B cell (primary cell): ENCODE measurements at regions not wholly inside any gene's neighbourhood (a gene's known extent, or its start where the extent isn't known, plus 50 kb on each side); places are given as distances from the start of the nearest gene placed in this dataset.

ENCODE experiments used
- ATAC-seq: fragments of 200-7000 bp; cut with Tn5 transposase; one replicate; pipeline ENCODE4 v1.10.0; 2021; ENCODE audit warnings: low read depth, mild to moderate bottlenecking, moderate number of reproducible peaks, moderate library complexity
- CTCF ChIA-PET: fragments of 350-600 bp; sonication (Branson Sonifier 250); formaldehyde crosslinking; loops from one replicate; lab custom pipeline; 2021; ENCODE audit warnings: antibody characterized with exemption, inconsistent platforms; lab: Charles Lee
- POLR2A ChIA-PET: fragments of 350-600 bp; sonication (Branson Sonifier 250); formaldehyde crosslinking; loops from one replicate; lab custom pipeline; 2021; ENCODE audit warnings: antibody characterized with exemption; lab: Charles Lee
- DNase-seq: peaks from one replicate; pipeline ENCODE4 v3.0.0; 2013
- H2AFZ ChIP-seq: 2 replicates; pipeline ENCODE4 v1.6.1; 2012; ENCODE audit warnings: mild to moderate bottlenecking, low read depth, low read length; ENCODE audit not compliant: insufficient read depth, poor library complexity, severe bottlenecking
- H3K27ac ChIP-seq, 2 donors: 1 replicate in 1 of 2; 2 replicates in 1 of 2; pipeline ENCODE4 v1.5.1; 2012 to 2013; ENCODE audit warnings: low read length in 2 of 2, mild to moderate bottlenecking in 2 of 2, moderate library complexity in 1 of 2
- H3K27me3 ChIP-seq, 4 experiments: fragments of 200-600 bp in 1 of 4; sonication (generic) in 1 of 4; replicated peaks in 1 of 4; 1 replicate in 2 of 4; 2 replicates in 2 of 4; pipeline versions ENCODE4 v1.6.1 to v1.7.0; 2013 to 2016; ENCODE audit warnings: low read length in 3 of 4, mild to moderate bottlenecking in 2 of 4, mixed read lengths in 1 of 4, moderate library complexity in 1 of 4; ENCODE audit not compliant: insufficient read depth in 4 of 4, control insufficient read depth in 3 of 4; ENCODE audit errors: control extremely low read depth in 1 of 4
- H3K36me3 ChIP-seq, 2 experiments: replicated peaks in 1 of 2; 1 replicate in 1 of 2; 2 replicates in 1 of 2; pipeline versions ENCODE4 v1.6.1 to v1.7.1; 2013; ENCODE audit warnings: low read length in 1 of 2; ENCODE audit not compliant: insufficient read depth in 2 of 2, control insufficient read depth in 1 of 2; ENCODE audit errors: control extremely low read depth in 1 of 2, extremely low read depth in 1 of 2
- H3K4me1 ChIP-seq, 2 donors: fragments of 200-600 bp in 1 of 2; sonication (generic) in 1 of 2; 1 replicate in 1 of 2; 2 replicates in 1 of 2; pipeline versions ENCODE4 v1.5.1 to v1.6.1; 2013 to 2017; ENCODE audit warnings: low read length in 2 of 2; ENCODE audit not compliant: control insufficient read depth in 2 of 2, insufficient read depth in 2 of 2
- H3K4me2 ChIP-seq: replicated peaks from 2 replicates; pipeline ENCODE3; 2012; ENCODE audit warnings: mild to moderate bottlenecking, low read depth, low read length; ENCODE audit not compliant: poor library complexity, severe bottlenecking
- H3K4me3 ChIP-seq, 5 experiments: fragments of 200-600 bp in 1 of 5; sonication (generic) in 1 of 5; 1 replicate in 3 of 5; 2 replicates in 2 of 5; pipeline versions ENCODE4 v1.5.1 to v1.7.0; 2011 to 2016; ENCODE audit warnings: low read length in 4 of 5, mild to moderate bottlenecking in 4 of 5, low read depth in 2 of 5, control low read depth in 1 of 5, moderate library complexity in 1 of 5; ENCODE audit not compliant: insufficient read depth in 1 of 5; ENCODE audit errors: control extremely low read depth in 1 of 5, extremely low read depth in 1 of 5
- H3K79me2 ChIP-seq: fragments of 200-600 bp; sonication (generic); one replicate; pipeline ENCODE4 v1.6.0; 2016; ENCODE audit warnings: low read length; ENCODE audit not compliant: control insufficient read depth, insufficient read depth
- H3K9ac ChIP-seq: fragments of 200-600 bp; sonication (generic); 2 replicates; pipeline ENCODE4 v1.6.1; 2017; ENCODE audit warnings: mild to moderate bottlenecking, low read length, moderate library complexity
- H3K9me3 ChIP-seq, 3 donors: one replicate each; pipeline versions ENCODE4 v1.6.1 to v1.7.1; 2013; ENCODE audit warnings: low read length in 2 of 3; ENCODE audit not compliant: control insufficient read depth in 2 of 3, insufficient read depth in 1 of 3; ENCODE audit errors: control extremely low read depth in 1 of 3
- H4K20me1 ChIP-seq: 2 replicates; pipeline ENCODE4 v1.6.0; 2012; ENCODE audit warnings: mild to moderate bottlenecking, low read length; ENCODE audit not compliant: insufficient read depth, control insufficient read depth, poor library complexity, severe bottlenecking
- H3K27ac Mint-ChIP-seq: one replicate; pipeline ENCODE4 v1.8.0; 2021; ENCODE audit warnings: mixed read lengths
- H3K27me3 Mint-ChIP-seq: one replicate; pipeline ENCODE4 v1.8.0; 2021; ENCODE audit warnings: mixed read lengths
- H3K4me1 Mint-ChIP-seq: one replicate; pipeline ENCODE4 v1.8.0; 2021; ENCODE audit warnings: mixed read lengths
- H3K4me3 Mint-ChIP-seq: one replicate; pipeline ENCODE4 v1.8.0; 2021; ENCODE audit warnings: mixed read lengths
- H3K9me3 Mint-ChIP-seq: one replicate; pipeline ENCODE4 v1.8.0; 2022; ENCODE audit warnings: mixed read lengths; ENCODE audit not compliant: insufficient read depth
- EZH2 ChIP-seq: IDR thresholded peaks from 2 replicates; pipeline ENCODE4 v1.6.1; 2012; ENCODE audit warnings: borderline replicate concordance, low read depth, mild to moderate bottlenecking, moderate library complexity, low read length; ENCODE audit not compliant: insufficient read depth, poor library complexity, severe bottlenecking
- WGBS: methylation state at CpG from one replicate; pipeline ENCODE4 v1.1.5; 2013; ENCODE audit warnings: missing lambda C conversion rate; ENCODE audit not compliant: insufficient coverage; 5-methylcytosine and 5-hydroxymethylcytosine counted together
- intact Hi-C: fragments of 100-400 bp; cut with micrococcal nuclease; formaldehyde crosslinking; loops from one replicate; pipeline ENCODE4 v1.10.0; 2022
- TF ChIP-seq, protein P1 (sequence below): fragments of 200-600 bp; IDR thresholded peaks from one replicate; pipeline ENCODE4 v1.8.0; 2022; ENCODE audit warnings: antibody characterized with exemption, mild to moderate bottlenecking

GRCh38 chr1:168887381-168887780, 158.4 kb upstream of the DPT start:
- ChIA-PET POLR2A (no interaction called here), CTCF (no interaction called here)
- no peaks in the 10 kb centered on the region for H3K9me3 Mint-ChIP-seq
- no peaks in the 10 kb centered on the region for H3K4me1 Mint-ChIP-seq
- Histone ChIP-seq H3K9me3 (peaks cover 0 to 5% (median 0%) of the 10 kb centered on the region in 3 donors), H3K4me2 (no peak overlapping the region), H4K20me1 (no peaks in the 10 kb centered on the region), H3K27ac (no peak overlapping the region), H3K27me3 (peaks cover 0 to 5% (median 0%) of the 10 kb centered on the region in 4 experiments), H3K4me3 (no peak overlapping the region), H2AFZ (no peak overlapping the region), H3K79me2 (no peaks in the 10 kb centered on the region), H3K36me3 (no peaks in the 10 kb centered on the region), H3K9ac (no peak overlapping the region), H3K4me1 (no peaks in the 10 kb centered on the region)
- H3K27ac Mint-ChIP-seq, result no peak overlapping the region
- H3K27me3 Mint-ChIP-seq, result peaks cover 11% of the 10 kb centered on the region
- H3K4me3 Mint-ChIP-seq, result no peak overlapping the region
- 71% methylated on average over 4 of the region's 4 CpGs for WGBS
- ATAC-seq (no peak), DNase-seq (no peak)
- TF ChIP-seq, protein P1, sequence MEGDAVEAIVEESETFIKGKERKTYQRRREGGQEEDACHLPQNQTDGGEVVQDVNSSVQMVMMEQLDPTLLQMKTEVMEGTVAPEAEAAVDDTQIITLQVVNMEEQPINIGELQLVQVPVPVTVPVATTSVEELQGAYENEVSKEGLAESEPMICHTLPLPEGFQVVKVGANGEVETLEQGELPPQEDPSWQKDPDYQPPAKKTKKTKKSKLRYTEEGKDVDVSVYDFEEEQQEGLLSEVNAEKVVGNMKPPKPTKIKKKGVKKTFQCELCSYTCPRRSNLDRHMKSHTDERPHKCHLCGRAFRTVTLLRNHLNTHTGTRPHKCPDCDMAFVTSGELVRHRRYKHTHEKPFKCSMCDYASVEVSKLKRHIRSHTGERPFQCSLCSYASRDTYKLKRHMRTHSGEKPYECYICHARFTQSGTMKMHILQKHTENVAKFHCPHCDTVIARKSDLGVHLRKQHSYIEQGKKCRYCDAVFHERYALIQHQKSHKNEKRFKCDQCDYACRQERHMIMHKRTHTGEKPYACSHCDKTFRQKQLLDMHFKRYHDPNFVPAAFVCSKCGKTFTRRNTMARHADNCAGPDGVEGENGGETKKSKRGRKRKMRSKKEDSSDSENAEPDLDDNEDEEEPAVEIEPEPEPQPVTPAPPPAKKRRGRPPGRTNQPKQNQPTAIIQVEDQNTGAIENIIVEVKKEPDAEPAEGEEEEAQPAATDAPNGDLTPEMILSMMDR, result no peak
- no peak for TF ChIP-seq EZH2
- intact Hi-C loops, result no loop called here

GRCh38 chr1:168888418-168888817, 159.4 kb upstream of the DPT start:
- Histone ChIP-seq H3K4me3 (no peak overlapping the region), H3K27me3 (peaks cover 0 to 5% (median 0%) of the 10 kb centered on the region in 4 experiments), H3K36me3 (no peaks in the 10 kb centered on the region), H3K9ac (no peak overlapping the region), H3K27ac (no peak overlapping the region), H3K9me3 (peaks cover 0 to 5% (median 0%) of the 10 kb centered on the region in 3 donors), H3K4me2 (no peak overlapping the region), H2AFZ (no peak overlapping the region), H4K20me1 (no peaks in the 10 kb centered on the region), H3K4me1 (no peaks in the 10 kb centered on the region), H3K79me2 (no peaks in the 10 kb centered on the region)
- ChIA-PET POLR2A (no interaction called here), CTCF (no interaction called here)
- DNase-seq (no peak), ATAC-seq (no peak)
- Mint-ChIP-seq H3K27me3 (peaks cover 11% of the 10 kb centered on the region), H3K4me1 (no peaks in the 10 kb centered on the region), H3K4me3 (no peak overlapping the region), H3K9me3 (no peaks in the 10 kb centered on the region), H3K27ac (no peak overlapping the region)
- intact Hi-C loops, result no loop called here
- WGBS, result 80% methylated on average over 1 of the region's 2 CpGs
- TF ChIP-seq EZH2, result no peak
- TF ChIP-seq, protein P1, result no peak
